ENCODE measurements at regions not wholly inside any gene's neighbourhood (a gene's known extent, or its start where the extent isn't known, plus 50 kb on each side); places are given as distances from the start of the nearest gene placed in this dataset.

DNA sequence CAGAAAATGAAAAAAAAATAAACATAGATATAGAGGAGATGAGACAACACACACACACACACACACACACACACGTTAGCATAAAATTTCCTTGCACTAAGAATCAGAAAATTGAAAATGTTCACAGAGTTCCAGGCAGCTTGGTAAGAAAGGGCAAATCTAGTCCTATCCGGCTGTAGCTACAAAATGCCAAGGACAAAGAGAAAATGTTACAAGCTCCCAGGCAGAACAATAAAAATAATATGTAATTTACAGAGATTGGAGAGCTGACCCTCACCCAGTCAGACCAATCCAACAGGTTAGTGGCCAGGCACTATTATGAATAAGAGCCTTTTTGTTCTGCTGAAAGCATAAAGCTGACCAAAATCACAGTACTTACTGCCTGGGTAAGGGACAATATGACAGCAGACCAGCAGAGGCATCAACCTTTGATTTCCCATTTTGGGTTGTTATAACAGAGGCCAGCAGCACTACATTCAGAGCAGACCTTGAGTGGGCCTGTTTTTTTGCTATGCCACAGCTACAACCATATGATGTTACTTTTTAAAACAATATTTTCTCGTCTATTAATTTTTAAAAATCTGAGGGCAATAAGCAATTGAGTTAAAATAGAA lies 892.6 kb downstream of the TAF11L14 start (continued):
- TF ChIP-seq, protein P1, sequence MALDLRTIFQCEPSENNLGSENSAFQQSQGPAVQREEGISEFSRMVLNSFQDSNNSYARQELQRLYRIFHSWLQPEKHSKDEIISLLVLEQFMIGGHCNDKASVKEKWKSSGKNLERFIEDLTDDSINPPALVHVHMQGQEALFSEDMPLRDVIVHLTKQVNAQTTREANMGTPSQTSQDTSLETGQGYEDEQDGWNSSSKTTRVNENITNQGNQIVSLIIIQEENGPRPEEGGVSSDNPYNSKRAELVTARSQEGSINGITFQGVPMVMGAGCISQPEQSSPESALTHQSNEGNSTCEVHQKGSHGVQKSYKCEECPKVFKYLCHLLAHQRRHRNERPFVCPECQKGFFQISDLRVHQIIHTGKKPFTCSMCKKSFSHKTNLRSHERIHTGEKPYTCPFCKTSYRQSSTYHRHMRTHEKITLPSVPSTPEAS (tag by site-specific recombination; IDR thresholded peaks at IDR 0.05) = no peak
- TF ChIP-seq SALL2 (tag by site-specific recombination; IDR thresholded peaks at IDR 0.05; ENCODE audit: borderline replicate concordance) (no peak), SCRT2 (tag by site-specific recombination; IDR thresholded peaks at IDR 0.05) (no peak)
- TF ChIP-seq, protein P2, sequence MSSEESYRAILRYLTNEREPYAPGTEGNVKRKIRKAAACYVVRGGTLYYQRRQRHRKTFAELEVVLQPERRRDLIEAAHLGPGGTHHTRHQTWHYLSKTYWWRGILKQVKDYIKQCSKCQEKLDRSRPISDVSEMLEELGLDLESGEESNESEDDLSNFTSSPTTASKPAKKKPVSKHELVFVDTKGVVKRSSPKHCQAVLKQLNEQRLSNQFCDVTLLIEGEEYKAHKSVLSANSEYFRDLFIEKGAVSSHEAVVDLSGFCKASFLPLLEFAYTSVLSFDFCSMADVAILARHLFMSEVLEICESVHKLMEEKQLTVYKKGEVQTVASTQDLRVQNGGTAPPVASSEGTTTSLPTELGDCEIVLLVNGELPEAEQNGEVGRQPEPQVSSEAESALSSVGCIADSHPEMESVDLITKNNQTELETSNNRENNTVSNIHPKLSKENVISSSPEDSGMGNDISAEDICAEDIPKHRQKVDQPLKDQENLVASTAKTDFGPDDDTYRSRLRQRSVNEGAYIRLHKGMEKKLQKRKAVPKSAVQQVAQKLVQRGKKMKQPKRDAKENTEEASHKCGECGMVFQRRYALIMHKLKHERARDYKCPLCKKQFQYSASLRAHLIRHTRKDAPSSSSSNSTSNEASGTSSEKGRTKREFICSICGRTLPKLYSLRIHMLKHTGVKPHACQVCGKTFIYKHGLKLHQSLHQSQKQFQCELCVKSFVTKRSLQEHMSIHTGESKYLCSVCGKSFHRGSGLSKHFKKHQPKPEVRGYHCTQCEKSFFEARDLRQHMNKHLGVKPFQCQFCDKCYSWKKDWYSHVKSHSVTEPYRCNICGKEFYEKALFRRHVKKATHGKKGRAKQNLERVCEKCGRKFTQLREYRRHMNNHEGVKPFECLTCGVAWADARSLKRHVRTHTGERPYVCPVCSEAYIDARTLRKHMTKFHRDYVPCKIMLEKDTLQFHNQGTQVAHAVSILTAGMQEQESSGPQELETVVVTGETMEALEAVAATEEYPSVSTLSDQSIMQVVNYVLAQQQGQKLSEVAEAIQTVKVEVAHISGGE (tag by site-specific recombination; conservative IDR thresholded peaks at IDR 0.05; ENCODE audit: low read depth) = no peak

DNA sequence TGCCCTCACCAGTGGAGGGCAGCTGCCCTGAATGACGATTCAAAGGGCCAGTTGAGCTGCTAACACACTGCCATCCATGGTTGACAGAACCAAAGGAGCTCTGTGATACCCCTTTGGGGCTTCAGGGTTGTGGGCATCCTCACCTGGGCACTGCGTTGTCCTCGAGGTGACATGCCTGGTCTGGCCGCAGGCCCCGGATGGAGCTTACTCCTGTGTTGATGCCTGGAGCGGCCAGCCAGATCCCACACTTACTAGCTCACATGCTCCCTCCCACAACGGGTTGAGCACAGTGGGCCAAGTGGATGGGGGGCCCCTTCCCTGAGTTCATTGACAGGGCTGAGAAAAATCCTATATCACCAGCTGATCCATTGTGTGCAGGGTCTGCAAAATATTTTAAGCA lies 898.9 kb downstream of the TAF11L14 start:
- ChIA-PET POLR2A (no interaction called here), CTCF (no interaction called here)
- Histone ChIP-seq H3K9me3 (ENCODE audit: control insufficient read depth, insufficient read depth, low read depth, low read length) (no peaks in the 10 kb centered on the region), H3K4me3 (ENCODE audit: low read depth, low read length) (no peak overlapping the region), H3K36me3 (ENCODE audit: control insufficient read depth in 2 of 2, insufficient read depth in 1 of 2, low read length in 2 of 2) (no peaks in the 10 kb centered on the region), H3K27ac (ENCODE audit: extremely low read depth, low read depth, low read length) (no peak overlapping the region), H3K4me1 (ENCODE audit: control insufficient read depth, insufficient read depth, low read length) (no peaks in the 10 kb centered on the region)
- no peak for TF ChIP-seq ZNF558 (tag by site-specific recombination; IDR thresholded peaks at IDR 0.05)

DNA sequence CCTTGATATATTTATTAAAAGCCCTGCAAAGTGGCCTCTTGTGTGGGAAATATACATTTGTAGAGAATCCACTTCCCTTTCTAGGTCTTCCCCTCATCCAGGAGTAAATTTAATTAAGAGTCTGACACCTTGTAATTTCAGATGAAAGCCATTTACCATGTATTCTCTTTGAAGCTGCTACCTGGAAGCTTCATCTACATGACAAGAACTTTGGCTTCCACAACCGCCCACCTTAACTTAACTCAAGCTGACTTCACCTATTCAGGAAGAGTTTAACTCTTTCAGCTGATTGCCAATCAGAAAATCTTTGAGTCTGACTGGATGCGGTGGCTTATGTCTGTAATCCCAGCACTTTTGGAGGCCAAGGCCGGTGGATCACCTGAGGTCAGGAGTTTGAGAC lies 899.9 kb downstream of the TAF11L14 start:
- ChIA-PET POLR2A (no interaction called here), CTCF (no interaction called here)
- Histone ChIP-seq H3K36me3 (ENCODE audit: control insufficient read depth in 2 of 2, insufficient read depth in 1 of 2, low read length in 2 of 2) (no peaks in the 10 kb centered on the region), H3K27ac (ENCODE audit: extremely low read depth, low read depth, low read length) (no peak overlapping the region), H3K4me3 (ENCODE audit: low read depth, low read length) (no peak overlapping the region), H3K4me1 (ENCODE audit: control insufficient read depth, insufficient read depth, low read length) (no peaks in the 10 kb centered on the region), H3K9me3 (ENCODE audit: control insufficient read depth, insufficient read depth, low read depth, low read length) (no peaks in the 10 kb centered on the region)
- TF ChIP-seq, protein P3, sequence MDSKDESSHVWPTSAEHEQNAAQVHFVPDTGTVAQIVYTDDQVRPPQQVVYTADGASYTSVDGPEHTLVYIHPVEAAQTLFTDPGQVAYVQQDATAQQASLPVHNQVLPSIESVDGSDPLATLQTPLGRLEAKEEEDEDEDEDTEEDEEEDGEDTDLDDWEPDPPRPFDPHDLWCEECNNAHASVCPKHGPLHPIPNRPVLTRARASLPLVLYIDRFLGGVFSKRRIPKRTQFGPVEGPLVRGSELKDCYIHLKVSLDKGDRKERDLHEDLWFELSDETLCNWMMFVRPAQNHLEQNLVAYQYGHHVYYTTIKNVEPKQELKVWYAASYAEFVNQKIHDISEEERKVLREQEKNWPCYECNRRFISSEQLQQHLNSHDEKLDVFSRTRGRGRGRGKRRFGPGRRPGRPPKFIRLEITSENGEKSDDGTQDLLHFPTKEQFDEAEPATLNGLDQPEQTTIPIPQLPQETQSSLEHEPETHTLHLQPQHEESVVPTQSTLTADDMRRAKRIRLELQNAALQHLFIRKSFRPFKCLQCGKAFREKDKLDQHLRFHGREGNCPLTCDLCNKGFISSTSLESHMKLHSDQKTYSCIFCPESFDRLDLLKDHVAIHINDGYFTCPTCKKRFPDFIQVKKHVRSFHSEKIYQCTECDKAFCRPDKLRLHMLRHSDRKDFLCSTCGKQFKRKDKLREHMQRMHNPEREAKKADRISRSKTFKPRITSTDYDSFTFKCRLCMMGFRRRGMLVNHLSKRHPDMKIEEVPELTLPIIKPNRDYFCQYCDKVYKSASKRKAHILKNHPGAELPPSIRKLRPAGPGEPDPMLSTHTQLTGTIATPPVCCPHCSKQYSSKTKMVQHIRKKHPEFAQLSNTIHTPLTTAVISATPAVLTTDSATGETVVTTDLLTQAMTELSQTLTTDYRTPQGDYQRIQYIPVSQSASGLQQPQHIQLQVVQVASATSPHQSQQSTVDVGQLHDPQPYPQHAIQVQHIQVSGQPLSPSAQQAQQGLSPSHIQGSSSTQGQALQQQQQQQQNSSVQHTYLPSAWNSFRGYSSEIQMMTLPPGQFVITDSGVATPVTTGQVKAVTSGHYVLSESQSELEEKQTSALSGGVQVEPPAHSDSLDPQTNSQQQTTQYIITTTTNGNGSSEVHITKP (tag by site-specific recombination; IDR thresholded peaks at IDR 0.05) = no peak
- TF ChIP-seq KLF8 (tag by site-specific recombination; IDR thresholded peaks at IDR 0.05) (no peak), ZSCAN16 (tag by site-specific recombination; IDR thresholded peaks at IDR 0.05) (no peak), ZBTB17 (tag by site-specific recombination; IDR thresholded peaks at IDR 0.05) (no peak), ZNF2 (tag by site-specific recombination; IDR thresholded peaks at IDR 0.05) (no peak), EGR2 (tag by site-specific recombination; IDR thresholded peaks at IDR 0.05; ENCODE audit: low read depth) (no peak), ZNF791 (tag by site-specific recombination; IDR thresholded peaks at IDR 0.05) (no peak), ZNF292 (tag by site-specific recombination; IDR thresholded peaks at IDR 0.05; ENCODE audit: borderline replicate concordance, low read depth) (no peak), ZFP41 (tag by site-specific recombination; IDR thresholded peaks at IDR 0.05; ENCODE audit: borderline replicate concordance) (no peak), RBAK (tag by site-specific recombination; IDR thresholded peaks at IDR 0.05) (no peak), ZNF214 (tag by site-specific recombination; IDR thresholded peaks at IDR 0.05; ENCODE audit: borderline replicate concordance) (no peak), ZNF132 (tag by site-specific recombination; IDR thresholded peaks at IDR 0.05; ENCODE audit: borderline replicate concordance) (no peak), ZNF626 (tag by site-specific recombination; IDR thresholded peaks at IDR 0.05) (no peak), ZNF426 (tag by site-specific recombination; IDR thresholded peaks at IDR 0.05) (no peak), ZNF792 (tag by site-specific recombination; IDR thresholded peaks at IDR 0.05) (no peak), ZSCAN23 (tag by site-specific recombination; IDR thresholded peaks at IDR 0.05) (no peak)
- TF ChIP-seq, protein P4, sequence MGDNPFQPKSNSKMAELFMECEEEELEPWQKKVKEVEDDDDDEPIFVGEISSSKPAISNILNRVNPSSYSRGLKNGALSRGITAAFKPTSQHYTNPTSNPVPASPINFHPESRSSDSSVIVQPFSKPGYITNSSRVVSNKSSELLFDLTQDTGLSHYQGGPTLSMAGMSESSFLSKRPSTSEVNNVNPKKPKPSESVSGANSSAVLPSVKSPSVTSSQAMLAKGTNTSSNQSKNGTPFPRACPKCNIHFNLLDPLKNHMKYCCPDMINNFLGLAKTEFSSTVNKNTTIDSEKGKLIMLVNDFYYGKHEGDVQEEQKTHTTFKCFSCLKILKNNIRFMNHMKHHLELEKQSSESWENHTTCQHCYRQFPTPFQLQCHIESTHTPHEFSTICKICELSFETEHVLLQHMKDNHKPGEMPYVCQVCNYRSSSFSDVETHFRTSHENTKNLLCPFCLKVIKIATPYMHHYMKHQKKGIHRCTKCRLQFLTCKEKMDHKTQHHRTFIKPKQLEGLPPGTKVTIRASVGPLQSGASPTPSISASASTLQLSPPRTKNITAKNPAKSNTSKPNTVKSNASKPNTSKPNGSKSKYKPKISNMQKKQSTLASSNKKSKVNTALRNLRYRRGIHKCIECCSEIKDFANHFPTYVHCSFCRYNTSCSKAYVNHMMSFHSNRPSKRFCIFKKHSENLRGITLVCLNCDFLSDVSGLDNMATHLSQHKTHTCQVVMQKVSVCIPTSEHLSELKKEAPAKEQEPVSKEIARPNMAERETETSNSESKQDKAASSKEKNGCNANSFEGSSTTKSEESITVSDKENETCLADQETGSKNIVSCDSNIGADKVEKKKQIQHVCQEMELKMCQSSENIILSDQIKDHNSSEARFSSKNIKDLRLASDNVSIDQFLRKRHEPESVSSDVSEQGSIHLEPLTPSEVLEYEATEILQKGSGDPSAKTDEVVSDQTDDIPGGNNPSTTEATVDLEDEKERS (tag by site-specific recombination; IDR thresholded peaks at IDR 0.05) = no peak

All from HEK293 (cell line).